ENCODE measurements at regions not wholly inside any gene's neighbourhood (a gene's known extent, or its start where the extent isn't known, plus 50 kb on each side); places are given as distances from the start of the nearest gene placed in this dataset.

DNA sequence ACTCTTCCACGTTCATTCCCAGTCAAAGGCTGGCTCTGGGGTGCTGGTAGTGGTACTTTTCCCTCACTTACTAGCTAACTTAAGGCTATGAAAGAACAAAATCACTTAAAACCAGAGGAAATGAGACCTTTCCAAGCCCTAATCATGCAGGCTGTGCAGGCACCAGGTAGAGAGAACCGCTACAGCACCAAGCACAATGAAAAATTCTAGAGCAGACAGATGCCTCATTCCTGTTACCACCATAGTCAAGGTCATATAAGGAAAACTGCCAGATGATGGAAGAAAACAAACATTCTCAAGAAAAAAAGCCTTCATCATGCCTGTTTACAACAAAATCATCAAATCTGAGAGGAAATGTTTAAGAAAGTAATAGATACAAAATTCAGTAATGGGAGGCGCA lies 374.4 kb upstream of the PDE4D start:
- TF ChIP-seq, protein P1, sequence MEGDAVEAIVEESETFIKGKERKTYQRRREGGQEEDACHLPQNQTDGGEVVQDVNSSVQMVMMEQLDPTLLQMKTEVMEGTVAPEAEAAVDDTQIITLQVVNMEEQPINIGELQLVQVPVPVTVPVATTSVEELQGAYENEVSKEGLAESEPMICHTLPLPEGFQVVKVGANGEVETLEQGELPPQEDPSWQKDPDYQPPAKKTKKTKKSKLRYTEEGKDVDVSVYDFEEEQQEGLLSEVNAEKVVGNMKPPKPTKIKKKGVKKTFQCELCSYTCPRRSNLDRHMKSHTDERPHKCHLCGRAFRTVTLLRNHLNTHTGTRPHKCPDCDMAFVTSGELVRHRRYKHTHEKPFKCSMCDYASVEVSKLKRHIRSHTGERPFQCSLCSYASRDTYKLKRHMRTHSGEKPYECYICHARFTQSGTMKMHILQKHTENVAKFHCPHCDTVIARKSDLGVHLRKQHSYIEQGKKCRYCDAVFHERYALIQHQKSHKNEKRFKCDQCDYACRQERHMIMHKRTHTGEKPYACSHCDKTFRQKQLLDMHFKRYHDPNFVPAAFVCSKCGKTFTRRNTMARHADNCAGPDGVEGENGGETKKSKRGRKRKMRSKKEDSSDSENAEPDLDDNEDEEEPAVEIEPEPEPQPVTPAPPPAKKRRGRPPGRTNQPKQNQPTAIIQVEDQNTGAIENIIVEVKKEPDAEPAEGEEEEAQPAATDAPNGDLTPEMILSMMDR (conservative IDR thresholded peaks at IDR 0.05; ENCODE audit: low read length): no peak
- TF ChIP-seq EZH2phosphoT487 (IDR thresholded peaks at IDR 0.05; ENCODE audit: borderline replicate concordance): no peak

Data from Loucy (cell line).